ENCODE measurements at regions not wholly inside any gene's neighbourhood (a gene's known extent, or its start where the extent isn't known, plus 50 kb on each side); places are given as distances from the start of the nearest gene placed in this dataset.

DNA sequence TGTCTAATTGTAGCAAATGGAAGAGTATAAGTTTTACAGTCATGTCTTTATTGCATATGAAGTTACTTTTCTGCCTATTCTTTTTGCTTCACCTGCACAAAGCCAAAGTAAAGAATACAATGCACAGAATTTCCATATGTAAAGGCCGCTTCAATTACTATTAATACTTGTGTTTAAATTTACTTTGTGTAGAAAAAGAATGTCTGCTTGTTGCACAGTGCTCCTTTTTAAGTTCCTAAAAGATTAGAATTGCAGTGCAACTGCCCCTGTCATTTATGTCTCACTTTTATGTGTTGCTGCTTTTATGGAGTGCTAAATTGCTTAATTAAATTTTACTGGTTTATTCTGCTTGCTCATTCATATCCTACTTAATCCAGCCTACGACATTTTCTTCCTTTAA is 830.5 kb downstream of the PDHA2 start:
- H3K27me3 Mint-ChIP-seq (ENCODE audit: low read depth, poor library complexity): peaks cover 4% of the 10 kb centered on the region
- no peak overlapping the region for H3K4me3 Mint-ChIP-seq
- H3K4me1 Mint-ChIP-seq: no peaks in the 10 kb centered on the region
- H3K9me3 Mint-ChIP-seq: no peaks in the 10 kb centered on the region
- TF ChIP-seq, protein P1, sequence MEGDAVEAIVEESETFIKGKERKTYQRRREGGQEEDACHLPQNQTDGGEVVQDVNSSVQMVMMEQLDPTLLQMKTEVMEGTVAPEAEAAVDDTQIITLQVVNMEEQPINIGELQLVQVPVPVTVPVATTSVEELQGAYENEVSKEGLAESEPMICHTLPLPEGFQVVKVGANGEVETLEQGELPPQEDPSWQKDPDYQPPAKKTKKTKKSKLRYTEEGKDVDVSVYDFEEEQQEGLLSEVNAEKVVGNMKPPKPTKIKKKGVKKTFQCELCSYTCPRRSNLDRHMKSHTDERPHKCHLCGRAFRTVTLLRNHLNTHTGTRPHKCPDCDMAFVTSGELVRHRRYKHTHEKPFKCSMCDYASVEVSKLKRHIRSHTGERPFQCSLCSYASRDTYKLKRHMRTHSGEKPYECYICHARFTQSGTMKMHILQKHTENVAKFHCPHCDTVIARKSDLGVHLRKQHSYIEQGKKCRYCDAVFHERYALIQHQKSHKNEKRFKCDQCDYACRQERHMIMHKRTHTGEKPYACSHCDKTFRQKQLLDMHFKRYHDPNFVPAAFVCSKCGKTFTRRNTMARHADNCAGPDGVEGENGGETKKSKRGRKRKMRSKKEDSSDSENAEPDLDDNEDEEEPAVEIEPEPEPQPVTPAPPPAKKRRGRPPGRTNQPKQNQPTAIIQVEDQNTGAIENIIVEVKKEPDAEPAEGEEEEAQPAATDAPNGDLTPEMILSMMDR (IDR thresholded peaks at IDR 0.05): no peak
- H3K36me3 Mint-ChIP-seq (ENCODE audit: low read depth): no peaks in the 10 kb centered on the region
- no peak for DNase-seq
- H3K27ac Mint-ChIP-seq: no peak overlapping the region

DNA sequence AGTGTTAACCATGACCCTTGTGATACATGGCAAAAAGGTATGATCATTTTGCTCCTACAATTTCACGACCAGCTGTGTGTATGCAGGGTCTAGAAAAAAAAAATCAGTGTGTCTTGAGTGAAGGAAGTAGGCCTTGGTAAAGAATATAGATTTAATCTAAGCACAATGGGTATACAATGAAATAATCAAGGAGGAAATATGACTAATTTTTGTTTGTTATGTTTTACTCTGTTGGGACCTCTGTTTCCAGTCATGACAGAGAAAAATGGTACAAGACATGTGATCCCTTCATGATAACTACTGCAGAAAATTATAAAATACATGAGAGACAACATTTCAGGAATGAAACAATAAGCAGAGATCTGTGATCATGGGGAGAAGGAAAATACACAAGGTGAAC is 835.5 kb downstream of the PDHA2 start:
- TF ChIP-seq, protein P1 (IDR thresholded peaks at IDR 0.05): no peak
- no peaks in the 10 kb centered on the region for H3K36me3 Mint-ChIP-seq (ENCODE audit: low read depth)
- H3K9me3 Mint-ChIP-seq: peaks cover 4% of the 10 kb centered on the region
- DNase-seq: no peak
- H3K4me3 Mint-ChIP-seq: no peak overlapping the region
- H3K27me3 Mint-ChIP-seq (ENCODE audit: low read depth, poor library complexity): peaks cover 4% of the 10 kb centered on the region
- H3K27ac Mint-ChIP-seq: no peak overlapping the region
- no peaks in the 10 kb centered on the region for H3K4me1 Mint-ChIP-seq

DNA sequence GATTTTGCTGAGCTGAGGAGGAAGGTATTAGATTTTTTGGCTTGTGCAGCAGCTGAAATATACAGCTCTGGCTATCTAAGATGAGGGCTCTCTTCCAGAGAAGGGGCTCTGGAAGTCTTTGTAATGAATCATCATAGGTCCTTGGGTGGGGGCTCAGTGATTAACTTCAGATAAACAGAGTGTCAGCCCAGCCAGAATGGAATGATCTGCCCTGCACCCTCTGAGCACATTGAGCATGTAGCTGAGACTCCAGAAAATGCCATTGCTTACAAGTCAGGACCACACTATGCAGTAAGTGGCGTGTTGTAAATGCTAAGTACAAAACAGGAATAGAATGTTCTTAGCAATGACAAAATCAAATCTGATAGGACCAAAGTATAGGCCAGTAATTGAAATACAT is 836.0 kb downstream of the PDHA2 start:
- H3K4me1 Mint-ChIP-seq: no peaks in the 10 kb centered on the region
- no peaks in the 10 kb centered on the region for H3K36me3 Mint-ChIP-seq (ENCODE audit: low read depth)
- peaks cover 4% of the 10 kb centered on the region for H3K9me3 Mint-ChIP-seq
- peaks cover 4% of the 10 kb centered on the region for H3K27me3 Mint-ChIP-seq (ENCODE audit: low read depth, poor library complexity)
- TF ChIP-seq, protein P1 (IDR thresholded peaks at IDR 0.05): no peak
- no peak overlapping the region for H3K4me3 Mint-ChIP-seq
- no peak for DNase-seq
- H3K27ac Mint-ChIP-seq: no peak overlapping the region

DNA sequence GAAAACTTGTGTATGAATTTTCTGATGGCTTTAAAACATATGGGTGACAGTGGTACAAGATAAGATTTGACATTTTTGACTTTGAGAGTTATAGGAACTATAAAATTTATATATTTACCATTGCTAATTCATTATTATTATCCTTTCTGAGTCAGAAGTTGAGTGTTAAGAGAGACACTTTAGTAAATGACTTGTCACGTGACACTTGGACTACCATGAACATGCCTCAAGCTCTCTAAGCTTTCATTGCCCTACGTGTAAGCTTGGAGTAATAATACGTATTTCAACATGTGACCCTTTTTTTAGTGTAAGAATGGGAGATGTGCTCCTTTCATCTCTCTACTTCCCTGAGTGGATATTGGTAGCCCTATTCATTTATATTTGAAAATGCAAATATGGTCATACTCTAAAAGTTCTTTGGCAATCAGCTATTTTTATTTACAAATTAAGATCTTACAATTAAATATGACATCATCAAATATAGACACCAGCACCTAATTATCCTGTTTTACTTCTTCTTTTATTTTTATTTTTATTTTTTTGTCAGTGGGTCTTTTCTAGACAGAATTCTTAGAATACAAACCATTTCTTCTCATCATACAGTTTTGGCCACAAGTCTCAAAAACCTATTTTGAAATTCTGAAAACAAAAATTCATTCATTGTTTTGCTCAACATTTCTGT is 837.0 kb downstream of the PDHA2 start:
- Mint-ChIP-seq H3K4me3 (no peak overlapping the region), H3K9me3 (peaks cover 4% of the 10 kb centered on the region), H3K27me3 (ENCODE audit: low read depth, poor library complexity) (peaks cover under 1% of the 10 kb centered on the region), H3K27ac (no peak overlapping the region), H3K4me1 (no peaks in the 10 kb centered on the region), H3K36me3 (ENCODE audit: low read depth) (no peaks in the 10 kb centered on the region)
- TF ChIP-seq, protein P1 (IDR thresholded peaks at IDR 0.05): no peak
- no peak for DNase-seq

DNA sequence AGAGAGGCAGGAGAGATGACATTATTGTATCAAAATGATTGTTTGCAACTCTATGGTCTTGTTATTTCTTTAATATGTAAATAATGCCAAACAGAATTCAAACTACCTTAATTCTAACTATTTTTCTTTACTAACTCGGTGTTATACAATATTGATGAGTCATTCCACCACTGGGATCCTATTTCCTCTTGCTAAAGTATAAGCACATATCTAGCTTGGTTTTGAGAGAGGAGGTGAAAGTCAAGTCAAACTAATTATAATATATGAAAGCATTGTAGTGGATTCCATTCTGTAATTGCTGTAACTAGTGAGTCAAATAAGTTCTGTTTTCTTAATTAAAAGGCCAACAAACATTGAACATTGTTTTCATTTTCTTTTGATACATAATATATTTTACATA is 837.6 kb downstream of the PDHA2 start:
- Mint-ChIP-seq H3K4me1 (no peaks in the 10 kb centered on the region), H3K27me3 (ENCODE audit: low read depth, poor library complexity) (no peaks in the 10 kb centered on the region)
- no peak for DNase-seq

More for the DNA sequence above, 837.6 kb downstream of the PDHA2 start:
- H3K4me3 Mint-ChIP-seq: no peak overlapping the region
- TF ChIP-seq, protein P1 (IDR thresholded peaks at IDR 0.05): no peak
- H3K36me3 Mint-ChIP-seq (ENCODE audit: low read depth): no peaks in the 10 kb centered on the region
- H3K9me3 Mint-ChIP-seq: peaks cover 4% of the 10 kb centered on the region
- H3K27ac Mint-ChIP-seq: no peak overlapping the region
